Omental fat pad (tissue), 3 donors: ENCODE measurements at regions not wholly inside any gene's neighbourhood (a gene's known extent, or its start where the extent isn't known, plus 50 kb on each side); places are given as distances from the start of the nearest gene placed in this dataset.

ENCODE experiments used
- ATAC-seq: fragments of 150-250 bp; one replicate; pipeline ENCODE4 v1.9.1; 2016; ENCODE audit warnings: mild to moderate bottlenecking, moderate library complexity; ENCODE audit not compliant: low FRiP score
- DNase-seq: peaks from one replicate; pipeline ENCODE4 v3.0.0-alpha.2; 2019; ENCODE audit warnings: low spot score
- TF ChIP-seq, protein P1 (sequence below), 3 donors: fragments of 450-650 bp; IDR thresholded peaks; one replicate each; pipeline ENCODE4 v1.5.1; 2016 to 2017; ENCODE audit warnings: antibody characterized with exemption in 3 of 3, mild to moderate bottlenecking in 3 of 3, moderate library complexity in 2 of 3

DNA sequence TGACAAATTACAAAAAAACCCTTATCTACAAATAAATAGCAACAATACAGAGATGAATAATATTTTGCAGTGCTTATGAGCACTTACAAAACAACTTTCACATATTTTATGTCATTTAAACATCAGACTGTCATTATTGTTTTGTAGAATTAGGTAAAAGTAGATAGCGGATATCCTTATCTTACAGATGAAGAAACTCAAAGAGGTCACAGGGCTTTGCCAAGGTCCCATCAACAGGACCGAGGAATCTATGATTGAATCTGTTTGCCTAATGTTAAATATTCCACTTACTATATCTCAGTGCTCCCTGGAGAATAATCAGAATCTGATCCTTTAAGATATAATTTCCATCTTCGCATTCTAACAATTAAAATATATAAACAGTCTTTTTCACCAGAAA lies 119.0 kb downstream of the GASK1B start:
- ATAC-seq (no peak), DNase-seq (no peak)
- TF ChIP-seq, protein P1, sequence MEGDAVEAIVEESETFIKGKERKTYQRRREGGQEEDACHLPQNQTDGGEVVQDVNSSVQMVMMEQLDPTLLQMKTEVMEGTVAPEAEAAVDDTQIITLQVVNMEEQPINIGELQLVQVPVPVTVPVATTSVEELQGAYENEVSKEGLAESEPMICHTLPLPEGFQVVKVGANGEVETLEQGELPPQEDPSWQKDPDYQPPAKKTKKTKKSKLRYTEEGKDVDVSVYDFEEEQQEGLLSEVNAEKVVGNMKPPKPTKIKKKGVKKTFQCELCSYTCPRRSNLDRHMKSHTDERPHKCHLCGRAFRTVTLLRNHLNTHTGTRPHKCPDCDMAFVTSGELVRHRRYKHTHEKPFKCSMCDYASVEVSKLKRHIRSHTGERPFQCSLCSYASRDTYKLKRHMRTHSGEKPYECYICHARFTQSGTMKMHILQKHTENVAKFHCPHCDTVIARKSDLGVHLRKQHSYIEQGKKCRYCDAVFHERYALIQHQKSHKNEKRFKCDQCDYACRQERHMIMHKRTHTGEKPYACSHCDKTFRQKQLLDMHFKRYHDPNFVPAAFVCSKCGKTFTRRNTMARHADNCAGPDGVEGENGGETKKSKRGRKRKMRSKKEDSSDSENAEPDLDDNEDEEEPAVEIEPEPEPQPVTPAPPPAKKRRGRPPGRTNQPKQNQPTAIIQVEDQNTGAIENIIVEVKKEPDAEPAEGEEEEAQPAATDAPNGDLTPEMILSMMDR (IDR thresholded peaks at IDR 0.05), result no peak

DNA sequence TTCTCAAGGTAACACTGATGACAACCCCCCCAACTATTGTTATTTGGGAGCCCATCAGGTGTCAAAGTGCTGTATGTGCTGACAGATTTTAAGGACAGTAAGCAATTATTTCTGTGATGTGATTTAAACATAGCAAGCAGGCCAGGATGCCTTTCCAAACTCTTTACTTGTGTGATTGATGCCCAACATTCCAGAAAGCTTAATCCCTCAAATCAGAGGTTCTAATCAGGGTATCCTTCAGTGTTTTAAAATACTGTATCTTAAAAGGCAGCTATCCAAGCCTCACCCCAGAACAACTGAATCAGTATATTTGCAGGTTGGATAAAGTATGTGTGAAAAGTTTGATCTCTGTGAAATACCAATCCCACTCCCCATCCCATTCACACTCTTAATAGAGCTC lies 119.7 kb downstream of the GASK1B start:
- TF ChIP-seq, protein P1 (IDR thresholded peaks at IDR 0.05), result no peak
- no peak for DNase-seq
- no peak for ATAC-seq

DNA sequence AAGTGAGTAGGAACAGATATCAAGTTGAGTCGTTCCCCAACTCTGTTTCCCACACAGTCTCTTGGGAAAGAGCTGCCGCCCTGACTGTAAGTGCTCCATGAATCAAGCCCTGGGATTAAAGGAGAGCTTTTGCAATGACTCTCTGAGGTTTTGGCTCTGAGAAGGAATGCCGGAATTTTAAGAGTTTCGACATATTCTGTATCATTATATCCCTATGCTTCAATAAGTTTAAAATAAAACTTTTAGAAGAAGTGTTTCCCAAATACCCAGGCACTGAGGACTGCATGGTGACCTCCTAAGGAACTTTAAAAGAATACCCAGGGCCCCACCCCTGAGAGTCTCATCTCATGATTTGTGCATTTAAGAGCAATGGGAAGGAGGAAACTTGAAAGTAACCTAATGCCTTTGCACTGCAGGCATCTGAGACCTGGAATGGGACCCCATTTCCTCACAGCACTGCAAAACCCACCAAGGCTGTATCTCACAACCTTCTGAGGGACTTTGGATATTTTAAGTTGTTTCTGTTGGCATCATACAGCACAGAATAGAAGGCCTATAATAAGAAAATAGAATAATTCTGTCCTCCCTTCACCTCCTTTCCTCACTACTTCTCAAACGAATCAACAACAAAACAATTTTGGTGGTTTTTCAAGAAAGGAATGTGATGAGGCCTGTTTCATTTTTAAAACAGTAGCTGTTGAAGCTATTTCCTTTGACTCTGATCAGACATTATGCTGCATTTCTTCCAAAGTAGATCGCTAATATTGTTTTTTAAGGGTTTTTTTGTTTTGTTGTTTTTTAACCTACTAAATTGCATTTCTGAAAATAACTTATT lies 121.2 kb downstream of the GASK1B start:
- no peak for DNase-seq
- TF ChIP-seq, protein P1 (IDR thresholded peaks at IDR 0.05), result no peak

DNA sequence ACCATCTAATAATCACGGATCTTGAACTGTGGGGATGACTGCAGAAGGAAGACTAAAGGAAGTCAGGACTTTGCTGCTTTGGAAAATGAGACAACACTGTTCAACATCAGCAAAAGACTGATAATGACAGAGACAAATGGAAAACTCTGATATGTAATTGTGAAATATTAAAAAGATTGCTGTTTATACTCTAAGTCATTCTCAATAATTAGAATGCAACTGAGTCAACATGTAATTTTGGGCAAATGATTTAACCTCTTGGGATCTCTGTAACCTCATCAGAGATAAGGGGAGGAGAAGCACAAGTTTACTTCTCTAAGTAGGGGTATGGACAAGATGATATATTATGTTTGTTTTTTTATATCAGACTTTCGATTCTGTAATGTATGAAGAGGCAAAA lies 121.9 kb downstream of the GASK1B start:
- ATAC-seq, result peak; percentile 86
- no peak for DNase-seq
- TF ChIP-seq, protein P1 (IDR thresholded peaks at IDR 0.05), result no peak

More for the DNA sequence above, 121.2 kb downstream of the GASK1B start:
- ATAC-seq, result peak; percentile 98

DNA sequence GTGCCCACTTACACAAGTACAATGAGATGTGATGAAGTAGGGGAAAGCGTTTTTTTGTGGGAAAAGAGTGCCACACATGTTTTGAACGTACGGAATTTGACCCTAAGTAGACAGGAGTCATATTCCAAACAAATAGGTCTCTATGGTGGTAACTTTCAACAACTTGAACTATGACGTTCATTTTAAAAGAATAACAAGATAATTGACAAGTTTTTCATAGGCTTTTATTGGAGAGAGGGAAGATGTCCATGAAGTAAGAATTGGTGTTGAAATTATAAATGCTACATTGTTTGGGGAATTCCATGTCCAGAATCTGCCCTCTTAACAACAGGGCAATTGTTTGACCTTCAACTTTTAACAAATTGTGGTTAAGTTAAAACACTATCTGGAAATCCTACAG lies 126.5 kb downstream of the GASK1B start:
- ATAC-seq (no peak), DNase-seq (no peak)
- TF ChIP-seq, protein P1 (IDR thresholded peaks at IDR 0.05), result no peak

DNA sequence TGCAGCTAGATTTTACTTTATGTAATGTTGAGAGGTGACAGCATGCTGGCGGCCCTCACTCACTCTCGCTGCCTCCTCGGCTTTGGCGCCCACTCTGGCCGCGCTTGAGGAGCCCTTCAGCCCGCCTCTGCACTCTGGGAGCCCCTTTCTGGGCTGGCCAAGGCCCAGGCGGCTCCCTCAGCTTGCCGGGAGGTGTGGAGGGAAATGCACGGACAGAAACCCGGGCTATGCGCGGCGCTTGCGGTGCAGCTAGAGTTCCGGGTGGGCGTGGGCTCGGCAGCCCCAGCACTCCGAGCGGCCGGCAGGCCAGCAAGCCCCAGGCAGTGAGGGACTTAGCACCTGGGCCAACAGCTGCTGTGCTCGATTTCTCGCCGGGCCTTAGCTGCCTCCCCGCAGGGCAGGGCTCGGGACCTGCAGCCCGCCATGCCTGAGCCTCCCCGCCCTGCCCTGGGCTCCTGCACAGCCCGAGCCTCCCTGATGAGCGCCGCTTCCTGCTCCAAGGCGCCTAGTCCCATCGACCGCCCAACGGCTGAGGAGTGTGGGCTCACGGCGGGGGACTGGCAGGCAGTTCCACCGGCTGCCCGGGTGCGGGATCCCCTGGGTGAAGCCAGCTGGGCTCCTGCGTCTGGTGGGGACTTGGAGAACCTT lies 128.7 kb downstream of the GASK1B start:
- TF ChIP-seq, protein P1 (IDR thresholded peaks at IDR 0.05), result no peak
- ATAC-seq (no peak), DNase-seq (no peak)
